SK-N-SH treated with all-trans-retinoic acid at 6 μM for 48 hours (cell line): ENCODE measurements at regions not wholly inside any gene's neighbourhood (a gene's known extent, or its start where the extent isn't known, plus 50 kb on each side); places are given as distances from the start of the nearest gene placed in this dataset.

ENCODE experiments used
- ARNTL ChIP-seq: fragments of 450-650 bp; formaldehyde crosslinking; IDR thresholded peaks from 2 replicates; pipeline ENCODE4 v1.5.0; 2020; ENCODE audit warnings: low read depth, mild to moderate bottlenecking, moderate library complexity, borderline replicate concordance
- CREB5 ChIP-seq: fragments of 250-450 bp; sonication (Bioruptor Pico); IDR thresholded peaks from 2 replicates; pipeline ENCODE4 v1.5.1; 2020; ENCODE audit warnings: low read depth, mild to moderate bottlenecking, moderate library complexity
- CSDC2 ChIP-seq: fragments of 250-450 bp; sonication (Bioruptor Pico); IDR thresholded peaks from 2 replicates; pipeline ENCODE4 v1.5.0; 2020; ENCODE audit warnings: mild to moderate bottlenecking, moderate library complexity
- CSRNP3 ChIP-seq: fragments of 250-450 bp; sonication (Bioruptor Pico); IDR thresholded peaks from 2 replicates; pipeline ENCODE4 v1.5.1; 2021; ENCODE audit warnings: mild to moderate bottlenecking, moderate library complexity
- GLIS3 ChIP-seq: fragments of 250-450 bp; sonication (Bioruptor Pico); IDR thresholded peaks from 2 replicates; pipeline ENCODE4 v1.5.0; 2020; ENCODE audit warnings: mild to moderate bottlenecking, moderate library complexity
- PATZ1 ChIP-seq: fragments of 250-450 bp; sonication (Bioruptor Pico); IDR thresholded peaks from 2 replicates; pipeline ENCODE4 v1.8.0; 2020; ENCODE audit warnings: mild to moderate bottlenecking, moderate library complexity, borderline replicate concordance
- POU6F1 ChIP-seq: fragments of 250-450 bp; sonication (Bioruptor Pico); IDR thresholded peaks from 2 replicates; pipeline ENCODE4 v1.8.0; 2021; ENCODE audit warnings: low read depth, mild to moderate bottlenecking, moderate library complexity, borderline replicate concordance
- RARB ChIP-seq: fragments of 250-450 bp; sonication (Bioruptor Pico); IDR thresholded peaks from 2 replicates; pipeline ENCODE4 v1.8.0; 2021; ENCODE audit warnings: mild to moderate bottlenecking, moderate library complexity
- TCF4 ChIP-seq: fragments of 250-450 bp; sonication (Bioruptor Pico); IDR thresholded peaks from 2 replicates; pipeline ENCODE4 v1.8.0; 2021; ENCODE audit warnings: mild to moderate bottlenecking, moderate library complexity, borderline replicate concordance
- TOX ChIP-seq: fragments of 250-450 bp; sonication (Bioruptor Pico); IDR thresholded peaks from 2 replicates; pipeline ENCODE4 v1.8.0; 2021; ENCODE audit warnings: mild to moderate bottlenecking, moderate library complexity, borderline replicate concordance
- TSHZ2 ChIP-seq: fragments of 250-450 bp; sonication (Bioruptor Pico); IDR thresholded peaks from 2 replicates; pipeline ENCODE4 v1.5.0; 2020; ENCODE audit warnings: mild to moderate bottlenecking, moderate library complexity
- ZNF565 ChIP-seq: fragments of 450-650 bp; formaldehyde crosslinking; conservative IDR thresholded peaks from 2 replicates; pipeline ENCODE4 v1.5.0; 2020; ENCODE audit warnings: low read depth, mild to moderate bottlenecking, moderate library complexity
- ZNF70 ChIP-seq: fragments of 450-650 bp; formaldehyde crosslinking; IDR thresholded peaks from 2 replicates; pipeline ENCODE4 v1.5.0; 2020; ENCODE audit warnings: mild to moderate bottlenecking, moderate library complexity

- no peak for TF ChIP-seq POU6F1 (CRISPR knock-in tag)
- no peak for TF ChIP-seq CSDC2 (CRISPR knock-in tag)
- TF ChIP-seq GLIS3 (CRISPR knock-in tag): no peak
- TF ChIP-seq TSHZ2 (CRISPR knock-in tag): no peak
- no peak for TF ChIP-seq PATZ1 (CRISPR knock-in tag)
- TF ChIP-seq ZNF70 (CRISPR knock-in tag): no peak
- no peak for TF ChIP-seq ZNF565 (CRISPR knock-in tag)
- no peak for TF ChIP-seq CREB5 (CRISPR knock-in tag)
- TF ChIP-seq CSRNP3: no peak
- TF ChIP-seq ARNTL (CRISPR knock-in tag): no peak
- TF ChIP-seq RARB (CRISPR knock-in tag): no peak
- no peak for TF ChIP-seq TCF4 (CRISPR knock-in tag)
- TF ChIP-seq TOX (CRISPR knock-in tag): no peak
These were observed 893.5 kb upstream of the KLHL29 start for GRCh38 chr2:22491442-22491841.
